Lung (tissue), 11 donors: ENCODE measurements at regions not wholly inside any gene's neighbourhood (a gene's known extent, or its start where the extent isn't known, plus 50 kb on each side); places are given as distances from the start of the nearest gene placed in this dataset.

Source experiments
- ATAC-seq: fragments of 200-7000 bp; cut with Tn5 transposase; one replicate; pipeline ENCODE4 v1.9.1; 2020; ENCODE audit warnings: moderate number of reproducible peaks; ENCODE audit not compliant: insufficient read depth, low FRiP score
- DNase-seq, 3 donors: peaks; one replicate each; pipeline ENCODE4 v3.0.0-alpha.2; 2013 to 2017
- H3K27ac ChIP-seq, 2 donors: one replicate each; pipeline ENCODE4 v1.5.1; 2013; ENCODE audit warnings: mild to moderate bottlenecking in 2 of 2, moderate library complexity in 2 of 2, control low read depth in 1 of 2, inconsistent platforms in 1 of 2, low read depth in 1 of 2, low read length in 1 of 2
- H3K27me3 ChIP-seq, 3 donors: one replicate each; pipeline ENCODE4 v1.5.1; 2013; ENCODE audit warnings: low read length in 2 of 3; ENCODE audit not compliant: control insufficient read depth in 3 of 3, insufficient read depth in 3 of 3
- H3K36me3 ChIP-seq, 4 donors: one replicate each; pipeline ENCODE4 v1.5.1; 2013; ENCODE audit warnings: low read length in 4 of 4, mild to moderate bottlenecking in 1 of 4, moderate library complexity in 1 of 4; ENCODE audit not compliant: control insufficient read depth in 4 of 4, insufficient read depth in 4 of 4
- H3K4me1 ChIP-seq, 5 donors: one replicate each; pipeline ENCODE4 v1.5.1; 2013; ENCODE audit warnings: low read length in 5 of 5, mild to moderate bottlenecking in 2 of 5, moderate library complexity in 1 of 5; ENCODE audit not compliant: control insufficient read depth in 5 of 5, insufficient read depth in 5 of 5
- H3K4me3 ChIP-seq: one replicate; pipeline ENCODE4 v1.5.1; 2013; ENCODE audit warnings: mild to moderate bottlenecking, control low read depth, moderate library complexity
- H3K9ac ChIP-seq, 2 donors: one replicate each; pipeline ENCODE4 v1.5.1; 2013; ENCODE audit warnings: low read length in 2 of 2, control low read depth in 1 of 2; ENCODE audit not compliant: insufficient read depth in 1 of 2
- H3K9me3 ChIP-seq, 4 donors: one replicate each; pipeline ENCODE4 v1.5.1; 2013; ENCODE audit warnings: low read length in 3 of 4, mild to moderate bottlenecking in 1 of 4, moderate library complexity in 1 of 4; ENCODE audit not compliant: control insufficient read depth in 4 of 4, insufficient read depth in 3 of 4
- WGBS, 2 donors: extraction: QIAGEN DNeasy Blood & Tissue Kit; methylation state at CpG; one replicate each; pipeline ENCODE4 v1.1.7; 2013; 5-methylcytosine and 5-hydroxymethylcytosine counted together
- TF ChIP-seq, protein P1 (sequence below): IDR thresholded peaks from 2 replicates; pipeline ENCODE4 v1.5.1; 2012; ENCODE audit warnings: mild to moderate bottlenecking; ENCODE audit errors: control extremely low read depth, extremely low read depth
- donor health status: control.
- donor health status: control.
- donor health status: Bipolar disorder and iron deficiency.
- donor health status: healthy.
- donor health status: DM: yes; HTN: yes; CAD: no.

- H3K27ac ChIP-seq: no peak overlapping the region
- TF ChIP-seq, protein P1, sequence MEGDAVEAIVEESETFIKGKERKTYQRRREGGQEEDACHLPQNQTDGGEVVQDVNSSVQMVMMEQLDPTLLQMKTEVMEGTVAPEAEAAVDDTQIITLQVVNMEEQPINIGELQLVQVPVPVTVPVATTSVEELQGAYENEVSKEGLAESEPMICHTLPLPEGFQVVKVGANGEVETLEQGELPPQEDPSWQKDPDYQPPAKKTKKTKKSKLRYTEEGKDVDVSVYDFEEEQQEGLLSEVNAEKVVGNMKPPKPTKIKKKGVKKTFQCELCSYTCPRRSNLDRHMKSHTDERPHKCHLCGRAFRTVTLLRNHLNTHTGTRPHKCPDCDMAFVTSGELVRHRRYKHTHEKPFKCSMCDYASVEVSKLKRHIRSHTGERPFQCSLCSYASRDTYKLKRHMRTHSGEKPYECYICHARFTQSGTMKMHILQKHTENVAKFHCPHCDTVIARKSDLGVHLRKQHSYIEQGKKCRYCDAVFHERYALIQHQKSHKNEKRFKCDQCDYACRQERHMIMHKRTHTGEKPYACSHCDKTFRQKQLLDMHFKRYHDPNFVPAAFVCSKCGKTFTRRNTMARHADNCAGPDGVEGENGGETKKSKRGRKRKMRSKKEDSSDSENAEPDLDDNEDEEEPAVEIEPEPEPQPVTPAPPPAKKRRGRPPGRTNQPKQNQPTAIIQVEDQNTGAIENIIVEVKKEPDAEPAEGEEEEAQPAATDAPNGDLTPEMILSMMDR: no peak
- no peak for DNase-seq
- H3K27me3 ChIP-seq: no peaks in the 10 kb centered on the region
- H3K9ac ChIP-seq: no peak overlapping the region
- H3K4me3 ChIP-seq: no peak overlapping the region
- ATAC-seq: no peak
- WGBS, 2 donors: 92 to 95% methylated on average over 4 of the region's 4 CpGs
- no peaks in the 10 kb centered on the region for H3K9me3 ChIP-seq
- H3K36me3 ChIP-seq: no peaks in the 10 kb centered on the region
- no peaks in the 10 kb centered on the region for H3K4me1 ChIP-seq
Observed at GRCh38 chr10:81297292-81297691, 577.7 kb upstream of the NRG3 start.

DNA sequence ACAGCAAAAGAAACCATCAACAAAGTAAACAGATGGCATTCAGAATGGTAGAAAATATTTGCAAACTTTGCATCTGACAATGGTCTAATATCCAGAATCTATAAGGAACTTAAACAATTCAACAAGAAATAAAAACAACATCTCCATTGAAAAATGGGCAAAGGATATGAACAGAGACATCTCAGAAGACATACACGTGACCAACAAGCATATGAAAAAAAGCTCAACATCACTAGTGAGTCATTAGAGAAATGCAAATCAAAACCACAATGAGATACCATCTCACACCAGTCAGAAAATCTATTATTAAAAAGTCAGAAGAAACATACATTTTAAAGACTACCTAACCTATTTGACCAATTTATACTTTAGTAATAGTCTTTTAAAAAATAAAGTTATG, 571.3 kb upstream of the NRG3 start:
- Histone ChIP-seq H3K9me3 (peaks cover 0 to 2% (median 0%) of the 10 kb centered on the region in 4 donors), H3K9ac (no peak overlapping the region), H3K27ac (no peak overlapping the region), H3K4me3 (no peak overlapping the region), H3K36me3 (no peaks in the 10 kb centered on the region), H3K27me3 (no peaks in the 10 kb centered on the region), H3K4me1 (no peaks in the 10 kb centered on the region)
- ATAC-seq: no peak
- WGBS, 2 donors: 54 to 89% methylated on average over 1 of the region's 1 CpG
- TF ChIP-seq, protein P1: no peak
- no peak for DNase-seq

- H3K36me3 ChIP-seq: no peaks in the 10 kb centered on the region
- H3K9ac ChIP-seq: no peak overlapping the region
- H3K27ac ChIP-seq: no peak overlapping the region
- 76 to 82% methylated on average over 4 of the region's 4 CpGs for WGBS, 2 donors
- H3K27me3 ChIP-seq: no peaks in the 10 kb centered on the region
- peaks cover 0 to 7% (median 0%) of the 10 kb centered on the region in 4 donors for H3K9me3 ChIP-seq
- no peaks in the 10 kb centered on the region for H3K4me1 ChIP-seq
- ATAC-seq: no peak
- DNase-seq: no peak
- TF ChIP-seq, protein P1: no peak
- no peak overlapping the region for H3K4me3 ChIP-seq
Observed at GRCh38 chr10:81306971-81307782, 567.8 kb upstream of the NRG3 start.

GRCh38 chr10:81309041-81309552, 565.9 kb upstream of the NRG3 start:
- no peaks in the 10 kb centered on the region for H3K36me3 ChIP-seq
- WGBS, 2 donors: 94 to 98% methylated on average over 36 to 38 of the region's 38 CpGs
- no peak for ATAC-seq
- TF ChIP-seq, protein P1: no peak
- no peak for DNase-seq
- H3K4me1 ChIP-seq: no peaks in the 10 kb centered on the region
- no peaks in the 10 kb centered on the region for H3K27me3 ChIP-seq
- peaks cover 0 to 7% (median 0%) of the 10 kb centered on the region in 4 donors for H3K9me3 ChIP-seq
- H3K9ac ChIP-seq: no peak overlapping the region
- H3K27ac ChIP-seq: no peak overlapping the region
- H3K4me3 ChIP-seq: no peak overlapping the region
